Thyroid gland (tissue), 4 donors: ENCODE measurements at regions not wholly inside any gene's neighbourhood (a gene's known extent, or its start where the extent isn't known, plus 50 kb on each side); places are given as distances from the start of the nearest gene placed in this dataset.

Source experiments
- DNase-seq, 2 donors: peaks; one replicate each; pipeline ENCODE4 v3.0.0-alpha.2; 2019
- H3K27ac ChIP-seq, 3 donors: fragments of 200-600 bp; sonication (generic); 1 replicate in 2 of 3; 2 replicates in 1 of 3; pipeline ENCODE4 v1.5.1; 2016 to 2019; ENCODE audit warnings: mild to moderate bottlenecking in 1 of 3, moderate library complexity in 1 of 3
- H3K27me3 ChIP-seq: fragments of 200-600 bp; sonication (generic); one replicate; pipeline ENCODE4 v1.5.1; 2019
- H3K36me3 ChIP-seq, 2 donors: fragments of 200-600 bp; sonication (generic); one replicate each; pipeline ENCODE4 v1.5.1; 2016 to 2019
- H3K4me1 ChIP-seq, 2 donors: fragments of 200-600 bp; sonication (generic); one replicate each; pipeline ENCODE4 v1.5.1; 2017 to 2019
- H3K4me3 ChIP-seq, 3 donors: fragments of 200-600 bp; sonication (generic); replicated peaks in 1 of 3; 1 replicate in 2 of 3; 2 replicates in 1 of 3; pipeline ENCODE4 v1.5.1; 2016; ENCODE audit warnings: mild to moderate bottlenecking in 1 of 3
- H3K9me3 ChIP-seq: fragments of 200-600 bp; sonication (generic); one replicate; pipeline ENCODE4 v1.5.1; 2017
- CTCF ChIP-seq, 6 experiments: fragments of 200-600 bp in 3 of 6; fragments of 450-650 bp in 3 of 6; sonication (generic) in 3 of 6; IDR thresholded peaks; one replicate each; pipeline ENCODE4 v1.5.1; 2016 to 2019; ENCODE audit warnings: antibody characterized with exemption in 6 of 6, mild to moderate bottlenecking in 2 of 6, inconsistent platforms in 1 of 6, moderate library complexity in 1 of 6
- POLR2A ChIP-seq, 2 donors: fragments of 450-650 bp; IDR thresholded peaks; one replicate each; pipeline ENCODE4 v1.6.1; 2017; ENCODE audit warnings: antibody characterized with exemption in 2 of 2, mild to moderate bottlenecking in 2 of 2, moderate library complexity in 1 of 2
- WGBS, 2 donors: methylation state at CpG; one replicate each; pipeline ENCODE4 v1.1.5; 2017; 5-methylcytosine and 5-hydroxymethylcytosine counted together
- intact Hi-C: fragments of 100-400 bp; cut with DNase I; formaldehyde crosslinking; loops from one replicate; pipeline ENCODE4 v1.15.1; 2023

- no peak overlapping the region for H3K4me3 ChIP-seq
- TF ChIP-seq POLR2A (IDR thresholded peaks at IDR 0.05) (no peak), CTCF (IDR thresholded peaks at IDR 0.05) (no peak)
- H3K27me3 ChIP-seq: no peaks in the 10 kb centered on the region
- no peaks in the 10 kb centered on the region for H3K36me3 ChIP-seq
- DNase-seq: no peak
- intact Hi-C loops: no loop called here
- H3K9me3 ChIP-seq: no peaks in the 10 kb centered on the region
- 85 to 87% methylated on average over 4 of the region's 4 CpGs for WGBS, 2 donors
- H3K4me1 ChIP-seq: peaks cover 12 to 14% of the 10 kb centered on the region in 2 donors
- H3K27ac ChIP-seq: no peak overlapping the region
Measured at GRCh38 chr7:88600695-88601094, 158.8 kb upstream of the ZNF804B start.

- Histone ChIP-seq H3K9me3 (no peaks in the 10 kb centered on the region), H3K27me3 (no peaks in the 10 kb centered on the region), H3K27ac (no peak overlapping the region), H3K4me1 (peaks cover 12 to 14% of the 10 kb centered on the region in 2 donors), H3K36me3 (no peaks in the 10 kb centered on the region), H3K4me3 (no peak overlapping the region)
- WGBS, 2 donors: 61 to 68% methylated on average over 3 of the region's 3 CpGs
- intact Hi-C loops: no loop called here
- DNase-seq: no peak
- TF ChIP-seq CTCF (IDR thresholded peaks at IDR 0.05): no peak
- TF ChIP-seq POLR2A (IDR thresholded peaks at IDR 0.05): no peak
Measured at GRCh38 chr7:88599528-88599927, 160.0 kb upstream of the ZNF804B start.

GRCh38 chr7:88597941-88598425 is 161.5 kb upstream of the ZNF804B start:
- H3K27ac ChIP-seq: no peak overlapping the region
- 83 to 84% methylated on average over 2 of the region's 2 CpGs for WGBS, 2 donors
- H3K27me3 ChIP-seq: no peaks in the 10 kb centered on the region

GRCh38 chr7:88590963-88591362 is 168.5 kb upstream of the ZNF804B start:
- DNase-seq: no peak
- intact Hi-C loops: no loop called here
- no peaks in the 10 kb centered on the region for H3K36me3 ChIP-seq
- TF ChIP-seq CTCF (IDR thresholded peaks at IDR 0.05): no peak
- TF ChIP-seq POLR2A (IDR thresholded peaks at IDR 0.05): no peak
- 79 to 94% methylated on average over 2 of the region's 2 CpGs for WGBS, 2 donors
- H3K9me3 ChIP-seq: no peaks in the 10 kb centered on the region
- H3K27ac ChIP-seq: no peak overlapping the region
- H3K4me1 ChIP-seq: peaks cover 4 to 11% of the 10 kb centered on the region in 2 donors
- H3K27me3 ChIP-seq: no peaks in the 10 kb centered on the region
- no peak overlapping the region for H3K4me3 ChIP-seq

More at GRCh38 chr7:88597941-88598425, 161.5 kb upstream of the ZNF804B start:
- Histone ChIP-seq H3K36me3 (no peaks in the 10 kb centered on the region), H3K9me3 (no peaks in the 10 kb centered on the region), H3K4me1 (peaks cover 2 to 6% of the 10 kb centered on the region in 2 donors), H3K4me3 (no peak overlapping the region)
- intact Hi-C loops: no loop called here
- no peak for DNase-seq
- no peak for TF ChIP-seq POLR2A (IDR thresholded peaks at IDR 0.05)
- no peak for TF ChIP-seq CTCF (IDR thresholded peaks at IDR 0.05)

GRCh38 chr7:88589927-88590326 is 169.6 kb upstream of the ZNF804B start:
- TF ChIP-seq CTCF (IDR thresholded peaks at IDR 0.05) (no peak), POLR2A (IDR thresholded peaks at IDR 0.05) (no peak)
- DNase-seq: no peak
- H3K4me1 ChIP-seq: peaks cover 4 to 11% of the 10 kb centered on the region in 2 donors
- H3K27ac ChIP-seq: peak overlapping the region in 1 of 3 donors; percentile 33
- no peaks in the 10 kb centered on the region for H3K9me3 ChIP-seq
- no peak overlapping the region for H3K4me3 ChIP-seq
- H3K27me3 ChIP-seq: no peaks in the 10 kb centered on the region
- whole genome bisulfite sequencing, 2 donors: 24 to 32% methylated on average over 1 of the region's 1 CpG
- H3K36me3 ChIP-seq: no peaks in the 10 kb centered on the region
- intact Hi-C loops: no loop called here
